CD4-positive, alpha-beta T cell treated with Interleukin-1 beta for 1 hour (primary cell): ENCODE measurements at regions not wholly inside any gene's neighbourhood (a gene's known extent, or its start where the extent isn't known, plus 50 kb on each side); places are given as distances from the start of the nearest gene placed in this dataset.
"Not testable (repeated sequence)": the region's sequence is repeated elsewhere in the genome, so short reads cannot be mapped to it uniquely, and the experiment has no call there.

ENCODE experiments used
- DNase-seq, 2 donors: peaks; one replicate each; pipeline ENCODE4 v3.0.0-alpha.2; 2020 to 2022

GRCh38 chr6:126821706-126822105 lies 296.8 kb upstream of the RSPO3 start:
- no peak for DNase-seq

GRCh38 chr6:126824226-126824625 lies 294.2 kb upstream of the RSPO3 start:
- no peak for DNase-seq

- no peak for DNase-seq
Observed at GRCh38 chr6:126824815-126825214, 293.7 kb upstream of the RSPO3 start.

- DNase-seq: no peak
Observed at GRCh38 chr6:126826166-126826714, 292.2 kb upstream of the RSPO3 start.

GRCh38 chr6:126831461-126831860 lies 287.0 kb upstream of the RSPO3 start:
- DNase-seq: no peak

GRCh38 chr6:126842769-126843168 lies 275.7 kb upstream of the RSPO3 start:
- DNase-seq: no peak

- no peak for DNase-seq
Observed at GRCh38 chr6:126848119-126848518, 270.4 kb upstream of the RSPO3 start.

GRCh38 chr6:126867641-126868040 lies 250.8 kb upstream of the RSPO3 start:
- no peak for DNase-seq

GRCh38 chr6:126873351-126873750 lies 245.1 kb upstream of the RSPO3 start:
- no peak for DNase-seq

- DNase-seq: no peak
Observed at GRCh38 chr6:126873791-126874190, 244.7 kb upstream of the RSPO3 start.

GRCh38 chr6:126876446-126876845 lies 242.0 kb upstream of the RSPO3 start:
- no peak for DNase-seq

- no peak for DNase-seq
Observed at GRCh38 chr6:126880964-126881363, 237.5 kb upstream of the RSPO3 start.

GRCh38 chr6:126886106-126886505 lies 232.4 kb upstream of the RSPO3 start:
- DNase-seq: no peak

- no peak for DNase-seq
Observed at GRCh38 chr6:126888727-126889725, 229.4 kb upstream of the RSPO3 start.

- no peak for DNase-seq
Observed at GRCh38 chr6:126890055-126890454, 228.4 kb upstream of the RSPO3 start.

- DNase-seq: no peak
Observed at GRCh38 chr6:126891158-126891557, 227.3 kb upstream of the RSPO3 start.

GRCh38 chr6:126892869-126893268 lies 225.6 kb upstream of the RSPO3 start:
- not testable (repeated sequence) for DNase-seq

GRCh38 chr6:126897758-126898157 lies 220.7 kb upstream of the RSPO3 start:
- no peak for DNase-seq

GRCh38 chr6:126904176-126904575 lies 214.3 kb upstream of the RSPO3 start:
- DNase-seq: no peak

GRCh38 chr6:126905917-126906316 lies 212.6 kb upstream of the RSPO3 start:
- DNase-seq: no peak

GRCh38 chr6:126907312-126907711 lies 211.2 kb upstream of the RSPO3 start:
- no peak for DNase-seq

GRCh38 chr6:126907996-126908395 lies 210.5 kb upstream of the RSPO3 start:
- DNase-seq: no peak

- no peak for DNase-seq
Observed at GRCh38 chr6:126909493-126909892, 209.0 kb upstream of the RSPO3 start.

- DNase-seq: no peak
Observed at GRCh38 chr6:126913651-126914050, 204.8 kb upstream of the RSPO3 start.
